IPS DF 6.9 (cell line): ENCODE measurements at regions not wholly inside any gene's neighbourhood (a gene's known extent, or its start where the extent isn't known, plus 50 kb on each side); places are given as distances from the start of the nearest gene placed in this dataset.

Experiments
- DNase-seq: peaks from one replicate; pipeline ENCODE4 v3.0.0-alpha.2; 2013; ENCODE audit warnings: low read depth, low spot score
- H3K27ac ChIP-seq: one replicate; pipeline ENCODE4 v1.5.1; 2013; ENCODE audit warnings: low read length, control low read depth
- H3K27me3 ChIP-seq: 2 replicates; pipeline ENCODE4 v1.6.1; 2013; ENCODE audit warnings: mild to moderate bottlenecking, low read length; ENCODE audit not compliant: control insufficient read depth, insufficient read depth
- H3K36me3 ChIP-seq: 2 replicates; pipeline ENCODE4 v1.6.1; 2013; ENCODE audit warnings: low read length; ENCODE audit not compliant: control insufficient read depth, insufficient read depth
- H3K4me1 ChIP-seq: 2 replicates; pipeline ENCODE4 v1.6.1; 2013; ENCODE audit warnings: low read length; ENCODE audit not compliant: control insufficient read depth, insufficient read depth
- H3K4me3 ChIP-seq: 2 replicates; pipeline ENCODE4 v1.5.1; 2013; ENCODE audit warnings: mild to moderate bottlenecking, low read length
- H3K9me3 ChIP-seq: 2 replicates; pipeline ENCODE4 v1.6.1; 2013; ENCODE audit warnings: low read length, inconsistent platforms; ENCODE audit not compliant: control insufficient read depth, insufficient read depth
- WGBS: extraction: QIAGEN DNeasy Blood & Tissue Kit; methylation state at CpG from one replicate; pipeline ENCODE4 v1.1.7; 2013; ENCODE audit warnings: mixed read lengths, missing lambda C conversion rate; ENCODE audit not compliant: insufficient read length, insufficient coverage; 5-methylcytosine and 5-hydroxymethylcytosine counted together

- no peaks in the 10 kb centered on the region; the same call in 1 of the 2 replicates for H3K27me3 ChIP-seq
- no peak overlapping the region for H3K4me3 ChIP-seq
- no peaks in the 10 kb centered on the region for H3K9me3 ChIP-seq
- no peak for DNase-seq
- H3K4me1 ChIP-seq = peaks cover 2% of the 10 kb centered on the region
- no peaks in the 10 kb centered on the region for H3K36me3 ChIP-seq
- H3K27ac ChIP-seq = no peak overlapping the region
- WGBS = no CpG with 5 or more reads among the region's 9 CpGs
These were observed 95.8 kb upstream of the FOXA2 start for GRCh38 chr20:22680031-22680740.

GRCh38 chr20:22681591-22682248 lies 97.3 kb upstream of the FOXA2 start:
- Histone ChIP-seq H3K27me3 (no peaks in the 10 kb centered on the region; the same call in 1 of the 2 replicates), H3K9me3 (no peaks in the 10 kb centered on the region), H3K4me3 (no peak overlapping the region), H3K36me3 (no peaks in the 10 kb centered on the region), H3K27ac (no peak overlapping the region), H3K4me1 (peaks cover 3% of the 10 kb centered on the region)
- DNase-seq = no peak
- no CpG with 5 or more reads among the region's 4 CpGs for WGBS

DNA sequence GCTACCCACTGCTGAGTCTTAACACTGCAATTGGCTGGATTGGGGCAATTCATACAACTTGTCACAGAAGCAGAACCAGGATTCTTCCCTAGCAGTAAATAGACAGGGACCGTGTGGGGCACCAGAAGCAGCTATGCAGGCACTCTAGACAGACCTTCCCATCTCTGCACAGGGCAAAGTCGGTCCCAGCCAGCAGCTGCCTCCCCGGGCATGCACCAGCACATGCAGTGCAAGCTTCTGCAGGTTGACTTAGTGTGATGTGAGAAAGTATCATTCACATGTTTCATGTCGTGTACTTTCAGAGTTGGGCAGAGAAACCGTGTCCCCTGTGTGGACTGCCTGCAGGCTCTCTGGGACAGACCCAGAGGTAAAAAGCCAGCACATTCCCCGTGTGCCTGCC lies 98.0 kb upstream of the FOXA2 start:
- H3K4me3 ChIP-seq = no peak overlapping the region
- no peaks in the 10 kb centered on the region; the same call in 1 of the 2 replicates for H3K27me3 ChIP-seq
- no CpG with 5 or more reads among the region's 6 CpGs for WGBS
- no peak overlapping the region for H3K27ac ChIP-seq
- no peaks in the 10 kb centered on the region for H3K9me3 ChIP-seq
- DNase-seq = no peak
- peaks cover 3% of the 10 kb centered on the region for H3K4me1 ChIP-seq
- no peaks in the 10 kb centered on the region for H3K36me3 ChIP-seq

GRCh38 chr20:22684072-22684762 lies 99.8 kb upstream of the FOXA2 start:
- Histone ChIP-seq H3K4me3 (no peak overlapping the region), H3K36me3 (no peaks in the 10 kb centered on the region), H3K27me3 (no peaks in the 10 kb centered on the region), H3K9me3 (no peaks in the 10 kb centered on the region), H3K4me1 (peaks cover 3% of the 10 kb centered on the region), H3K27ac (no peak overlapping the region)
- peak; percentile 63 for DNase-seq
- no CpG with 5 or more reads among the region's 12 CpGs for WGBS

DNA sequence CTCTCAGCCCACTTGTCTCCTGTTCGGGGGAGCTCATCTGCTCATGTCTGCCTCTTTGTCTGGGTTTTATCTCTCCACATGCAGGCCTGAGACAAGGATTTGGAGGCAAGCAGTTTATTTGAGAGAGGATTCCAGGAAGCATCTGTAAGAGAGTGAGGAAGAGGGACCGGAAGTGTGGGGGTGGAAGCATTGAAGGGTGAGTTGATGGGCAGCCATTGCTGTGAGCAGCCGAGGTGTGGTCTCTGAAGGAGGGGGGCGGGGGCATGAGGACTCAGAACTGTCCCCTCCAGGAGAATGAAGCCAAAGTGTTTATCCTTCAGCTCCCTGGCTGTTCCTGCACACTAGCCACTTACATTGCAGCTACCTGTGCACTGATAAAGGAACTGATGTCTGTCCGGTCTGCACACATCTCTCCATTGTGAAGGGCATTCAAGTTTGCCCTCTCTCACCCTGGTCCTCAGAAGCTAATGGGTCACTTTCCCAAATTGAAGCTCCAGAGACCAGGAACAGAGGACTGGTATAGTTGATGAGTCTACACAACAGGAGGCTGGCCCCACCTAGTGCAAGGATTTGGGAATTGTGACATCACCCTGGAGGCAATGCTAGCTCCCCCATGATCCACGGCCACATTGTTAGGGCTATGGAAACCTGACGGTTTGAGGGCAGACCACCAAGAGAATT lies 100.5 kb upstream of the FOXA2 start:
- H3K4me1 ChIP-seq = peaks cover 3% of the 10 kb centered on the region
- H3K4me3 ChIP-seq = no peak overlapping the region
- no peak for DNase-seq
- H3K27me3 ChIP-seq = no peaks in the 10 kb centered on the region
- WGBS = no CpG with 5 or more reads among the region's 7 CpGs
- H3K9me3 ChIP-seq = no peaks in the 10 kb centered on the region
- H3K27ac ChIP-seq = no peak overlapping the region
- H3K36me3 ChIP-seq = no peaks in the 10 kb centered on the region

GRCh38 chr20:22686097-22686496 lies 101.7 kb upstream of the FOXA2 start:
- no peak for DNase-seq
- H3K36me3 ChIP-seq = no peaks in the 10 kb centered on the region
- WGBS = no CpG with 5 or more reads among the region's 7 CpGs
- H3K9me3 ChIP-seq = no peaks in the 10 kb centered on the region
- H3K27ac ChIP-seq = no peak overlapping the region
- H3K4me1 ChIP-seq = peaks cover 3% of the 10 kb centered on the region
- no peaks in the 10 kb centered on the region for H3K27me3 ChIP-seq
- no peak overlapping the region for H3K4me3 ChIP-seq

DNA sequence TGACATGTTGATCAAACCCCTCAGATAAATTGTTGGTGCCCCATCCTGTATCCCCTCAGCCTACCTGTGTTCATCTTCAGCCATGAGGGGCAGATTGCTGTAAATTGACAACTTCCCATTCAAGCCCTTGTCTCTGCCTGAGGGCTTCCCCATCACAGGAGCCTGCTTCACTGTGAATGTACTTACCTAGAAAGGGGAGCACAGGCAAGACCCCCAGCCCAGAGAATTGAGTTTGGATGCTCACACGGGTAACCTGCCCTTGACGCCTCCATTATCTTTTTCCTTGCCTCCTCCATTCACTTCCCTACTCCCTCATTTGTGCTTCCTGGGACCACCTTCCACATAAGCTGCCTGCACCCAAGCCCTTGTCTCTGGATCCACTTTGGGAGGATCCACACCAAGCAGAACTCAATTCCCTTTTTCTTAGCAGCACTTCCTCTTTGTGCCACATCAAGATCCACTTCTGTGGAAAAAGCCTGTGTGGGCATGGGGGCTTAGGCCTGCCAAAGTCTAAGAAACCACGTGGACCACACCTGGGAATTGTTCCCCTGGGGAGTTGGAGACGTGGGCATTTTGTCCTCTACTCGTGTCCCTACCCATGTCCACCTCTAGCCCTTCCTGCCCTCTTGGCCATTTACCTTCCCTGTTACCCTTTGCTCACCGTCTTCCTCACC lies 103.4 kb upstream of the FOXA2 start:
- Histone ChIP-seq H3K27me3 (no peaks in the 10 kb centered on the region), H3K4me3 (no peak overlapping the region), H3K9me3 (no peaks in the 10 kb centered on the region), H3K36me3 (no peaks in the 10 kb centered on the region), H3K27ac (no peak overlapping the region), H3K4me1 (peaks cover 7% of the 10 kb centered on the region)
- no peak for DNase-seq
- no CpG with 5 or more reads among the region's 6 CpGs for WGBS

- H3K4me1 ChIP-seq = peaks cover 7% of the 10 kb centered on the region
These were observed 104.1 kb upstream of the FOXA2 start for GRCh38 chr20:22688485-22688884.

DNA sequence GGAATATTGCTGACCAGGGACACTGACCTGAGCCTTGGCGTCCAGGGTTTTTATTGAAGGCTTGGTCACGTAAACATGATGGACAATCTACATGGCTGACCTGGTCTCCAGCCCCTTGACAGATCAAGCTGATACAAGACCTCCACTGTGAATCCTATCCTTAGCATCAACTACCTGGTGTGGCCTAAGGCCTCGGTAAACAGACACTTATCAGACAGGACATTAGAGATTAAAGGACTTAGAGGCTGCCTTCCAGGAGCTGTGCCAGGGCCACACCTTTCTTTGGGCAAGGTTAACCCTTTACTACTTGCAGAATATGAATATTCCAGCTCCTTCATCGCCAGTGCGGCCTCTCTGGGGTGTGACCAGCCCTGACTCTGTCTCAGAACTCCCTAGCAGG lies 104.9 kb upstream of the FOXA2 start:
- no peak for DNase-seq
- Histone ChIP-seq H3K9me3 (no peaks in the 10 kb centered on the region), H3K4me3 (no peak overlapping the region), H3K27me3 (no peaks in the 10 kb centered on the region), H3K4me1 (0 out of 2 replicates have a peak, but pooled peaks cover 5% of the 10 kb centered on the region), H3K36me3 (no peaks in the 10 kb centered on the region), H3K27ac (no peak overlapping the region)
- WGBS = no CpG with 5 or more reads among the region's 5 CpGs

More at GRCh38 chr20:22688485-22688884, 104.1 kb upstream of the FOXA2 start:
- Histone ChIP-seq H3K4me3 (no peak overlapping the region), H3K27ac (no peak overlapping the region), H3K36me3 (no peaks in the 10 kb centered on the region), H3K27me3 (no peaks in the 10 kb centered on the region), H3K9me3 (no peaks in the 10 kb centered on the region)
- WGBS = no CpG with 5 or more reads among the region's 2 CpGs
- no peak for DNase-seq

- no peaks in the 10 kb centered on the region for H3K36me3 ChIP-seq
- H3K4me1 ChIP-seq = 0 out of 2 replicates have a peak, but pooled peaks cover 5% of the 10 kb centered on the region
- no peak for DNase-seq
- WGBS = no CpG with 5 or more reads among the region's 7 CpGs
- no peaks in the 10 kb centered on the region for H3K9me3 ChIP-seq
- no peaks in the 10 kb centered on the region for H3K27me3 ChIP-seq
- H3K4me3 ChIP-seq = no peak overlapping the region
- H3K27ac ChIP-seq = no peak overlapping the region
These were observed 105.6 kb upstream of the FOXA2 start for GRCh38 chr20:22690000-22690399.
